B cell (primary cell): ENCODE measurements at regions not wholly inside any gene's neighbourhood (a gene's known extent, or its start where the extent isn't known, plus 50 kb on each side); places are given as distances from the start of the nearest gene placed in this dataset.

ENCODE experiments used
- ATAC-seq: fragments of 200-7000 bp; cut with Tn5 transposase; one replicate; pipeline ENCODE4 v1.10.0; 2021; ENCODE audit warnings: low read depth, mild to moderate bottlenecking, moderate number of reproducible peaks, moderate library complexity
- CTCF ChIA-PET: fragments of 350-600 bp; sonication (Branson Sonifier 250); formaldehyde crosslinking; loops from one replicate; lab custom pipeline; 2021; ENCODE audit warnings: antibody characterized with exemption, inconsistent platforms; lab: Charles Lee
- POLR2A ChIA-PET: fragments of 350-600 bp; sonication (Branson Sonifier 250); formaldehyde crosslinking; loops from one replicate; lab custom pipeline; 2021; ENCODE audit warnings: antibody characterized with exemption; lab: Charles Lee
- DNase-seq: peaks from one replicate; pipeline ENCODE4 v3.0.0; 2013
- H2AFZ ChIP-seq: 2 replicates; pipeline ENCODE4 v1.6.1; 2012; ENCODE audit warnings: mild to moderate bottlenecking, low read depth, low read length; ENCODE audit not compliant: insufficient read depth, poor library complexity, severe bottlenecking
- H3K27ac ChIP-seq, 2 donors: 1 replicate in 1 of 2; 2 replicates in 1 of 2; pipeline ENCODE4 v1.5.1; 2012 to 2013; ENCODE audit warnings: low read length in 2 of 2, mild to moderate bottlenecking in 2 of 2, moderate library complexity in 1 of 2
- H3K27me3 ChIP-seq, 4 experiments: fragments of 200-600 bp in 1 of 4; sonication (generic) in 1 of 4; replicated peaks in 1 of 4; 1 replicate in 2 of 4; 2 replicates in 2 of 4; pipeline versions ENCODE4 v1.6.1 to v1.7.0; 2013 to 2016; ENCODE audit warnings: low read length in 3 of 4, mild to moderate bottlenecking in 2 of 4, mixed read lengths in 1 of 4, moderate library complexity in 1 of 4; ENCODE audit not compliant: insufficient read depth in 4 of 4, control insufficient read depth in 3 of 4; ENCODE audit errors: control extremely low read depth in 1 of 4
- H3K36me3 ChIP-seq, 2 experiments: replicated peaks in 1 of 2; 1 replicate in 1 of 2; 2 replicates in 1 of 2; pipeline versions ENCODE4 v1.6.1 to v1.7.1; 2013; ENCODE audit warnings: low read length in 1 of 2; ENCODE audit not compliant: insufficient read depth in 2 of 2, control insufficient read depth in 1 of 2; ENCODE audit errors: control extremely low read depth in 1 of 2, extremely low read depth in 1 of 2
- H3K4me1 ChIP-seq, 2 donors: fragments of 200-600 bp in 1 of 2; sonication (generic) in 1 of 2; 1 replicate in 1 of 2; 2 replicates in 1 of 2; pipeline versions ENCODE4 v1.5.1 to v1.6.1; 2013 to 2017; ENCODE audit warnings: low read length in 2 of 2; ENCODE audit not compliant: control insufficient read depth in 2 of 2, insufficient read depth in 2 of 2
- H3K4me2 ChIP-seq: replicated peaks from 2 replicates; pipeline ENCODE3; 2012; ENCODE audit warnings: mild to moderate bottlenecking, low read depth, low read length; ENCODE audit not compliant: poor library complexity, severe bottlenecking
- H3K4me3 ChIP-seq, 5 experiments: fragments of 200-600 bp in 1 of 5; sonication (generic) in 1 of 5; 1 replicate in 3 of 5; 2 replicates in 2 of 5; pipeline versions ENCODE4 v1.5.1 to v1.7.0; 2011 to 2016; ENCODE audit warnings: low read length in 4 of 5, mild to moderate bottlenecking in 4 of 5, low read depth in 2 of 5, control low read depth in 1 of 5, moderate library complexity in 1 of 5; ENCODE audit not compliant: insufficient read depth in 1 of 5; ENCODE audit errors: control extremely low read depth in 1 of 5, extremely low read depth in 1 of 5
- H3K79me2 ChIP-seq: fragments of 200-600 bp; sonication (generic); one replicate; pipeline ENCODE4 v1.6.0; 2016; ENCODE audit warnings: low read length; ENCODE audit not compliant: control insufficient read depth, insufficient read depth
- H3K9ac ChIP-seq: fragments of 200-600 bp; sonication (generic); 2 replicates; pipeline ENCODE4 v1.6.1; 2017; ENCODE audit warnings: mild to moderate bottlenecking, low read length, moderate library complexity
- H3K9me3 ChIP-seq, 3 donors: one replicate each; pipeline versions ENCODE4 v1.6.1 to v1.7.1; 2013; ENCODE audit warnings: low read length in 2 of 3; ENCODE audit not compliant: control insufficient read depth in 2 of 3, insufficient read depth in 1 of 3; ENCODE audit errors: control extremely low read depth in 1 of 3
- H4K20me1 ChIP-seq: 2 replicates; pipeline ENCODE4 v1.6.0; 2012; ENCODE audit warnings: mild to moderate bottlenecking, low read length; ENCODE audit not compliant: insufficient read depth, control insufficient read depth, poor library complexity, severe bottlenecking
- H3K27ac Mint-ChIP-seq: one replicate; pipeline ENCODE4 v1.8.0; 2021; ENCODE audit warnings: mixed read lengths
- H3K27me3 Mint-ChIP-seq: one replicate; pipeline ENCODE4 v1.8.0; 2021; ENCODE audit warnings: mixed read lengths
- H3K4me1 Mint-ChIP-seq: one replicate; pipeline ENCODE4 v1.8.0; 2021; ENCODE audit warnings: mixed read lengths
- H3K4me3 Mint-ChIP-seq: one replicate; pipeline ENCODE4 v1.8.0; 2021; ENCODE audit warnings: mixed read lengths
- H3K9me3 Mint-ChIP-seq: one replicate; pipeline ENCODE4 v1.8.0; 2022; ENCODE audit warnings: mixed read lengths; ENCODE audit not compliant: insufficient read depth
- CTCF ChIP-seq: fragments of 200-600 bp; IDR thresholded peaks from one replicate; pipeline ENCODE4 v1.8.0; 2022; ENCODE audit warnings: antibody characterized with exemption, mild to moderate bottlenecking
- EZH2 ChIP-seq: IDR thresholded peaks from 2 replicates; pipeline ENCODE4 v1.6.1; 2012; ENCODE audit warnings: borderline replicate concordance, low read depth, mild to moderate bottlenecking, moderate library complexity, low read length; ENCODE audit not compliant: insufficient read depth, poor library complexity, severe bottlenecking
- WGBS: methylation state at CpG from one replicate; pipeline ENCODE4 v1.1.5; 2013; ENCODE audit warnings: missing lambda C conversion rate; ENCODE audit not compliant: insufficient coverage; 5-methylcytosine and 5-hydroxymethylcytosine counted together
- intact Hi-C: fragments of 100-400 bp; cut with micrococcal nuclease; formaldehyde crosslinking; loops from one replicate; pipeline ENCODE4 v1.10.0; 2022

- no peak for DNase-seq
These were observed 1418.4 kb downstream of the UQCRFS1 start for GRCh38 chr19:27794494-27795042.

More at GRCh38 chr19:27794494-27795042, 1418.4 kb downstream of the UQCRFS1 start:
- ChIA-PET POLR2A (no interaction called here), CTCF (interaction anchor here (1.2 to 1.4 kb wide), 2 partner anchors 14 to 15 kb away, joined by 3 read pairs; no protein-coding TSS in a partner anchor)
- peaks cover 7% of the 10 kb centered on the region in 2 experiments for H3K36me3 ChIP-seq
- 15% methylated on average over 15 of the region's 15 CpGs for WGBS
- peaks cover 54% of the 10 kb centered on the region for H3K79me2 ChIP-seq
- peak overlapping the region; percentile 86 for H2AFZ ChIP-seq
- H3K27ac ChIP-seq, result peak overlapping the region; percentile 71 to 84
- H3K9ac ChIP-seq, result peak overlapping the region; percentile 72
- ATAC-seq, result no peak
- TF ChIP-seq CTCF (no peak), EZH2 (no peak)
- Mint-ChIP-seq H3K4me1 (peaks cover 30% of the 10 kb centered on the region), H3K27me3 (no peaks in the 10 kb centered on the region), H3K4me3 (peak overlapping the region; percentile 99), H3K9me3 (no peaks in the 10 kb centered on the region), H3K27ac (peak overlapping the region; percentile 92)
- peak overlapping the region; percentile 80 for H3K4me2 ChIP-seq
- peaks cover 15 to 18% of the 10 kb centered on the region in 2 donors for H3K4me1 ChIP-seq
- intact Hi-C loops, result loop anchor here (5.0 kb wide), 1 partner anchor 1923 kb away; the partner anchor contains the start of gene C19orf12
- no peaks in the 10 kb centered on the region for H3K27me3 ChIP-seq
- peaks cover 25% of the 10 kb centered on the region for H4K20me1 ChIP-seq
- peak overlapping the region; percentile 73 to 98 (median 85) for H3K4me3 ChIP-seq
- no peaks in the 10 kb centered on the region for H3K9me3 ChIP-seq
